Endodermal cell (in vitro differentiated cells): ENCODE measurements at regions not wholly inside any gene's neighbourhood (a gene's known extent, or its start where the extent isn't known, plus 50 kb on each side); places are given as distances from the start of the nearest gene placed in this dataset.

Experiments used
- DNase-seq: peaks from one replicate; pipeline ENCODE4 v3.0.0-alpha.2; 2017
- H3K27ac ChIP-seq: 2 replicates; pipeline ENCODE4 v1.5.1; 2013; ENCODE audit warnings: mild to moderate bottlenecking, low read depth, low read length, moderate library complexity
- H3K27me3 ChIP-seq: 2 replicates; pipeline ENCODE4 v1.6.1; 2013; ENCODE audit warnings: mild to moderate bottlenecking, low read length, moderate library complexity; ENCODE audit not compliant: insufficient read depth, control insufficient read depth, poor library complexity, severe bottlenecking
- H3K36me3 ChIP-seq: 2 replicates; pipeline ENCODE4 v1.7.0; 2013; ENCODE audit warnings: mild to moderate bottlenecking, low read length, moderate library complexity; ENCODE audit not compliant: control insufficient read depth, insufficient read depth
- H3K4me1 ChIP-seq: one replicate; pipeline ENCODE4 v1.7.0; 2013; ENCODE audit warnings: low read length; ENCODE audit not compliant: control insufficient read depth, insufficient read depth
- H3K4me3 ChIP-seq: 2 replicates; pipeline ENCODE4 v1.5.1; 2013; ENCODE audit warnings: mild to moderate bottlenecking, low read length, moderate library complexity
- H3K9ac ChIP-seq: 2 replicates; pipeline ENCODE4 v1.6.1; 2013; ENCODE audit warnings: mild to moderate bottlenecking, low read length, moderate library complexity; ENCODE audit not compliant: poor library complexity, severe bottlenecking; ENCODE audit errors: extremely low read depth
- H3K9me3 ChIP-seq: 2 replicates; pipeline ENCODE4 v1.6.1; 2013; ENCODE audit warnings: mild to moderate bottlenecking, low read length, moderate library complexity; ENCODE audit not compliant: control insufficient read depth
- H3K27ac Mint-ChIP-seq: 2 replicates; pipeline ENCODE4 v1.8.0; 2020; ENCODE audit warnings: mixed read lengths
- H3K27me3 Mint-ChIP-seq: 2 replicates; pipeline ENCODE4 v1.8.0; 2021; ENCODE audit warnings: mild to moderate bottlenecking, mixed read lengths; ENCODE audit not compliant: insufficient read depth
- H3K36me3 Mint-ChIP-seq: 2 replicates; pipeline ENCODE4 v1.8.0; 2020; ENCODE audit warnings: low read depth, mixed read lengths
- H3K4me1 Mint-ChIP-seq: 2 replicates; pipeline ENCODE4 v1.8.0; 2020; ENCODE audit warnings: mixed read lengths
- H3K4me3 Mint-ChIP-seq: 2 replicates; pipeline ENCODE4 v1.8.0; 2020; ENCODE audit warnings: mild to moderate bottlenecking, moderate library complexity, mixed read lengths
- H3K9me3 Mint-ChIP-seq: 2 replicates; pipeline ENCODE4 v1.8.0; 2020; ENCODE audit warnings: mild to moderate bottlenecking, mixed read lengths
- WGBS, 2 experiments: methylation state at CpG; one replicate each; pipeline versions ENCODE4 v1.1.5 to v1.1.7; 2013; ENCODE audit warnings: missing lambda C conversion rate in 2 of 2, mixed read lengths in 1 of 2; ENCODE audit not compliant: insufficient coverage in 1 of 2, insufficient read length in 1 of 2; 5-methylcytosine and 5-hydroxymethylcytosine counted together
- TF ChIP-seq, protein P1 (sequence below): fragments of 200-600 bp; sonication (generic); conservative IDR thresholded peaks from 2 replicates; pipeline ENCODE4 v1.5.0; 2021; ENCODE audit warnings: antibody characterized with exemption, mild to moderate bottlenecking

DNA sequence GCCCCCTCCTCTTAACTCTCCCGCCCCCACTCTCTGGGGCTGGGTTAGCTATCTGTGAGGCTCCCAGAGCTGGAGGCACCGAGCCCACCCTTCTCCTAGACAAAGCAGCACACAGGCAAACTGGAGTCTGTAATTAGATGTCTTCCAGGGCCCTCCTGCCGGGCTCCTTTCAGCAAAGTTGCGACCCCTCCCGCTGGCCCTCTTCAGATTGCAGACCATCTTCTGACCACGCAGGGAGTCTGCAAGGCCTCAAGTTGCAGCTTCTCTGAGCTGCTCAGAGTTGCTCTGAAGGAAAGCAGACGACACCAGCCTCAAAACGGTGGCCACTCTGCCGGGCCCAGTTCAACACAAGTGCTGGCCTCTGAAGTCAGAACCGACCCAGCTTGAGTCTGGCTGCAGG, 228.4 kb upstream of the COPS8 start:
- H3K27ac Mint-ChIP-seq, result no peak overlapping the region
- H3K4me3 ChIP-seq, result no peak overlapping the region
- H3K9me3 Mint-ChIP-seq, result peaks cover 11% of the 10 kb centered on the region
- H3K36me3 Mint-ChIP-seq, result no peaks in the 10 kb centered on the region
- TF ChIP-seq, protein P1, sequence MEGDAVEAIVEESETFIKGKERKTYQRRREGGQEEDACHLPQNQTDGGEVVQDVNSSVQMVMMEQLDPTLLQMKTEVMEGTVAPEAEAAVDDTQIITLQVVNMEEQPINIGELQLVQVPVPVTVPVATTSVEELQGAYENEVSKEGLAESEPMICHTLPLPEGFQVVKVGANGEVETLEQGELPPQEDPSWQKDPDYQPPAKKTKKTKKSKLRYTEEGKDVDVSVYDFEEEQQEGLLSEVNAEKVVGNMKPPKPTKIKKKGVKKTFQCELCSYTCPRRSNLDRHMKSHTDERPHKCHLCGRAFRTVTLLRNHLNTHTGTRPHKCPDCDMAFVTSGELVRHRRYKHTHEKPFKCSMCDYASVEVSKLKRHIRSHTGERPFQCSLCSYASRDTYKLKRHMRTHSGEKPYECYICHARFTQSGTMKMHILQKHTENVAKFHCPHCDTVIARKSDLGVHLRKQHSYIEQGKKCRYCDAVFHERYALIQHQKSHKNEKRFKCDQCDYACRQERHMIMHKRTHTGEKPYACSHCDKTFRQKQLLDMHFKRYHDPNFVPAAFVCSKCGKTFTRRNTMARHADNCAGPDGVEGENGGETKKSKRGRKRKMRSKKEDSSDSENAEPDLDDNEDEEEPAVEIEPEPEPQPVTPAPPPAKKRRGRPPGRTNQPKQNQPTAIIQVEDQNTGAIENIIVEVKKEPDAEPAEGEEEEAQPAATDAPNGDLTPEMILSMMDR, result no peak
- peaks cover 11% of the 10 kb centered on the region for H3K27me3 Mint-ChIP-seq
- H3K27me3 ChIP-seq, result no peaks in the 10 kb centered on the region
- H3K9me3 ChIP-seq, result peaks cover 14% of the 10 kb centered on the region
- peak; percentile 80 for DNase-seq
- H3K4me3 Mint-ChIP-seq, result peak overlapping the region; percentile 3
- H3K4me1 ChIP-seq, result peaks cover 19% of the 10 kb centered on the region
- H3K27ac ChIP-seq, result no peak overlapping the region
- no peaks in the 10 kb centered on the region for H3K36me3 ChIP-seq
- WGBS, 2 experiments, result 25 to 26% methylated on average over 4 to 10 of the region's 10 CpGs
- H3K9ac ChIP-seq, result no peak overlapping the region
- peaks cover 49% of the 10 kb centered on the region for H3K4me1 Mint-ChIP-seq

DNA sequence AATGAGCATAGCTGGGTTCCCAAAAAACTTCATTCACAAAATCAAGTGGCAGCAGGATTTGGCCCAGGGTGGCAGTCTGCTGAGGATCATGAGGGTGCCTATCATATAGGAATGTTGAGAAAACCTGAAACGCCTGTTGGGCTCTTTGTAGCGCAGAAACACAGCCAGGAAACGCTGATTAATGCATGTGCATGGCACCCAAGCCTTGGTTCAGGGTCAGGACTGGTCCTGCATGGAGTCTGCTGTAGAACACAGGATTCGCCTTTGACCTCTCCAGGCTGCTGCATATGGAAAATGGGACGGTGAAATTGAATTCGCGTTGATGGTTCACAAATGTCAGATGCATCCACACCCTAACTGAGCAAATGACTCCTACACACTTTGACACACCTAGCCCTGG, 227.9 kb upstream of the COPS8 start:
- Histone ChIP-seq H3K9ac (no peak overlapping the region), H3K36me3 (no peaks in the 10 kb centered on the region), H3K4me3 (no peak overlapping the region), H3K4me1 (peaks cover 19% of the 10 kb centered on the region), H3K27me3 (no peaks in the 10 kb centered on the region), H3K9me3 (peaks cover 14% of the 10 kb centered on the region), H3K27ac (no peak overlapping the region)
- Mint-ChIP-seq H3K36me3 (no peaks in the 10 kb centered on the region), H3K4me1 (peaks cover 47% of the 10 kb centered on the region), H3K9me3 (peaks cover 11% of the 10 kb centered on the region), H3K27ac (no peak overlapping the region), H3K27me3 (peaks cover 15% of the 10 kb centered on the region), H3K4me3 (no peak overlapping the region)
- DNase-seq, result peak; percentile 37
- TF ChIP-seq, protein P1, result no peak
- 92 to 96% methylated on average over 4 to 7 of the region's 7 CpGs for WGBS, 2 experiments

DNA sequence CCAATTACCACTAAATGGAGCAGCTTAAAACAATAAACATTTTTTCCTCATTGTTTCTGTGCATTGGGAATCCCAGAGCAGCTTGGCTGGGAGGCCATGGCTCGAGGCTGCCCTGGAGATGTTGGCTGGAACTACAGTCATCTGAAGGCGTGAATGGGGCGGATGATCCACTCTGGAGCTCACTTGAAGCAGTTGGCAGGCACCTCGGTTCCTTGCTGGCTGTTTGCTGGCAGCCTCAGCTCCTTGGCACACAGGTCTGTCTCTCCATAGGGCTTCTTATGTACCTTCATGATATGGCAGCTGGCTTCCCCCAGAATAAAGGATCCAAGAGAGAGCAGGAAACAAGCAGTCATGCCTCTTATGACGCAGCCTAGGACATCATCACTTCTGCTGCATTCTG, 227.0 kb upstream of the COPS8 start:
- H3K4me3 ChIP-seq, result no peak overlapping the region
- no peaks in the 10 kb centered on the region for H3K27me3 ChIP-seq
- H3K4me1 ChIP-seq, result peaks cover 17% of the 10 kb centered on the region
- Mint-ChIP-seq H3K36me3 (no peaks in the 10 kb centered on the region), H3K4me1 (peaks cover 38% of the 10 kb centered on the region), H3K4me3 (no peak overlapping the region), H3K27ac (no peak overlapping the region), H3K27me3 (peaks cover 20% of the 10 kb centered on the region), H3K9me3 (peaks cover 17% of the 10 kb centered on the region)
- peak; percentile 40 for DNase-seq
- TF ChIP-seq, protein P1, result no peak
- no peak overlapping the region for H3K27ac ChIP-seq
- no peaks in the 10 kb centered on the region for H3K36me3 ChIP-seq
- 90 to 96% methylated on average over 4 to 5 of the region's 5 CpGs for WGBS, 2 experiments
- H3K9me3 ChIP-seq, result peaks cover 14% of the 10 kb centered on the region
- H3K9ac ChIP-seq, result no peak overlapping the region
